T-helper 2 cell (primary cell): ENCODE measurements at regions not wholly inside any gene's neighbourhood (a gene's known extent, or its start where the extent isn't known, plus 50 kb on each side); places are given as distances from the start of the nearest gene placed in this dataset.
"Not testable (repeated sequence)": the region's sequence is repeated elsewhere in the genome, so short reads cannot be mapped to it uniquely, and the experiment has no call there.

Experiments
- DNase-seq, 5 experiments: peaks; one replicate each; pipeline versions ENCODE4 v3.0.0 to v3.0.0-alpha.2; 2012 to 2022

DNA sequence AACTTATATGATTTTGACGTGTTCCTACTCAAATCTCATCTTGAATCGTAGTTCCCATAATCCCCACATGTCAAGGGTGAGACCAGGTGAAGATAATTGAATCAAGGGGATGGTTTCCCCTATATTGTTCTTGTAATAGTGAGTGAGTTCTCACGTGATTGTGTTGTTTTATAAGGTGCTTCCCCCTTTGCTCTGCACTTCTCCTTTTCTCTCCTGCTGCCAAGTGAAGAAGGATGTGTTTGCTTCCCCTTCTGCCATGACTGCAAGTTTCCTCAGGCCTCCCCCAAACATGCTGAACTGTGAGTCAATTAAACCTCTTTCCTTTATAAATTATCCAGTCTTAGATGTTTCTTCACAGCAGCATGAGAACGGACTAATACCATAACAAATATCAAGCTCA lies 83.2 kb downstream of the MANEA start:
- no peak for DNase-seq

DNA sequence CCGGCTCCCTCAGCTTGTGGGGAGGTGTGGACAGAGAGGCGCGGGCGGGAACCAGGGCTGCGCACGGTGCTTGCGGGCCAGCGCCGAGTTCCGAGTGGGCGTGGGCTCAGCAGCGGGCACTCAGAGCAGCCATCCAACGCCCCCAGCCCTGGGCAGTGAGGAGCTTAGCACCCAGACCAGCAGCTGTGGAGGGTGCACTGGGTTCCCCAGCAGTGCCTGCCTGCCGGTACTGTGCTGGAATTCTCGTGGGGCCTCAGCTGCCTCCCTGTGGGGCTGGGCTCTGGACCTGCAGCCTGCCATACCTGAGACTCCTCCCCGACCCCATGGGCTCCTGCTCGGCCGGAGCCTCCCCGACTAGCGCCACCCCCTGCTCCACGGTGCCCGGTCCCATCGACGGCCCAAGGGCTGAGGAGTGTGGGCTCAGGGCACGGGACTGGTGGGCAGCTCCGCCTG lies 92.7 kb downstream of the MANEA start:
- peak in 1 of 5 experiments; percentile 6 for DNase-seq

DNA sequence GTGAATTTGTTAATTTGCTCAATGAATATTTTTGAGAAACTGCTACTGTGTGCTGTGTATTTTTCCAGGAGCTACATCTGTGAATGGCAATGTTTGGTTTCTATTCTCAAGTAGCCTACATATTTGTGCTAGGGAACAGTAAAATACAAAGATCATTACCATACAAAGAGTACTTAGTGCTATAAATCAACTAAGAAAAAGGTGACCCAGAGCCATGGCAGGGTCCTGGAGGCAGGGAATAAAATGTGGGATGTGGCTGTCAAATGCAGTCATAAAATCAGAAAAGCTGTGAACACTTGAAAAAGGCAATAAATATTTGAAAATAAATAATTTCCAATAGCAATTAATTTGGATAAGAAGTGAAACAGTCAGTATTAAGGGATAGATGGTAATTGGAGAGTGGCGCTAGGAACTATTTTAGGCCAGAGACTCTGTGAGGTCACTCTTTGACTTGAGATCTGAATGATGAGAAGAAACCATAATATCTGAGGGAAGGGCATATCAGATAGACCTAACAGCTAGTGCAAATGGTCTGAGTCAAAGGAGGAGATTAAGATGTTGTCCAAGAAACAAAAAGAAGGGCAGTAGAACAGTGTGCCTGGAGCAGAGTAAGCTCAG lies 98.8 kb downstream of the MANEA start:
- no peak for DNase-seq

DNA sequence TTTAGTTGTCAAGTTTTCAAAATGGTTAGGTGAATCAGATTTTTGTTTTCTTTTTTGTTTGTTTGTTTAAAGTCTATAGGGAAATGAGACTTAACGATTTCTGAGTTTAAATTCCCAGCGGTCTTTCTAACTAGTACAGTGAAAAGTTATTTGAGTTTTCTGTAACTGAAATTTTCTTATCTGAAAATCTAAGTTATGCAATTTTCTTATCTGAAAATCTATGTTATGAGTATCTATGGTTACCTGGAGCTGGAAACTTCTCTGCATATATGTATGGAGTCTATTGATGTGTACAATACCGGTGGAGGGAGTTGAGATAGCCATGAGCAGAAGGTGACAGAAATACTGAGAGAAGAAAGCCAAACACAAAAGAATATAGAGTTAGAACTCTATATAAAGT lies 102.6 kb downstream of the MANEA start:
- DNase-seq, result no peak

DNA sequence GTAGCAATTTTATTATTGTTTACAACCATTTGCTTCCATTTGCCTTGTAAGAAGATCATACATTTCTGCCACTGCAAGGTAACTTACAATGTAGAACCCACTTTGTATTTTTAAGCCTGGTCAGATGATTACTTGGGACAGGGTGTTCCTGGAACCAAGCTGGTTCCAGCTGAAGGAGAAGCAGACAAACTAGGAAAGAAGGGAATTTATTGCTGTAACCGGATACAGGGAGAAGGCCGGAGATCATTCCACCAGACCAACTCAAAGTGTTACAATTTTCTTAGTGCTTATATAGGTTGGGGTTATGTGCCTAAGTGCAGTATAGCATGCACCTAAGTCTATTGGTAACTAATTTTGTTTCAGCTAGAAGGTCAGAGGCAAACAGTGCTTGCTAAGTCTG lies 104.4 kb downstream of the MANEA start:
- no peak for DNase-seq

DNA sequence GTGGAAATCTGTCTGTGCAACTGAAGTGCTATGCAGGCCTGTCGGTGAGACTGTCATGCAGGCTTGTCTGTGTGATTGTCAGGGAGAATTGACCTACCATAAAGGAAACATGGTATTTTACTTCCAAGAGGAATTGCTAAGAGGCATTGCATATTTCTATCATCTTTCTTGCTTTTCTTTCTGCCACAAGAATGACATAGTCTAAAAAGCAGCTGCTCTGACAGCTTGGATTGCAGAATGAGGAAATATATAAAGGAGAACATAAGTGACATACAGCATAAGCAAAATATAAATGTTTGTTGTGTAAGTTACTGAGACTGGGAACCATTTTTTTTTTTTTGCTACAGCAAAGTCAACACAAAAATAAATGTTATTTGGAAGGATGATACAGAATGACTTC lies 105.1 kb downstream of the MANEA start:
- DNase-seq, result no peak

DNA sequence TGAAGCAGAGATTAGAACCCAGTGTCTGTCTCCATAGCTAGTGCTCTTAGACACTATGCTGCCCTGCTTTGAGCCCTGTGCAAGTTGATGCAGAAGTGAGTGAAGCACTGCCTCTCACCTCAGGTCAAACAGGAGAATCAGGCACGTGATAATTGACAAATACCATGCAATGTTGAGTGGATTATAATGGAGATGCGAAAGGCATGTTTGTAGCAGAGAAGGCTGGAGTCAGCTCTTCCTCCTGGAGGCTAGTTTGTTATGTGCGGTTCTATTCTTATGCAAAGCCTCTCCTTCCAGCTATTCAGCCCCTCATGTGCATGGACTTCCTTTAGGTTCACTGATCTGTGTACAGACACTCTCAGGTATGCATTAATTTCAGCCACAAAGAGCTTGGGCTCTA lies 108.5 kb downstream of the MANEA start:
- DNase-seq, result no peak

DNA sequence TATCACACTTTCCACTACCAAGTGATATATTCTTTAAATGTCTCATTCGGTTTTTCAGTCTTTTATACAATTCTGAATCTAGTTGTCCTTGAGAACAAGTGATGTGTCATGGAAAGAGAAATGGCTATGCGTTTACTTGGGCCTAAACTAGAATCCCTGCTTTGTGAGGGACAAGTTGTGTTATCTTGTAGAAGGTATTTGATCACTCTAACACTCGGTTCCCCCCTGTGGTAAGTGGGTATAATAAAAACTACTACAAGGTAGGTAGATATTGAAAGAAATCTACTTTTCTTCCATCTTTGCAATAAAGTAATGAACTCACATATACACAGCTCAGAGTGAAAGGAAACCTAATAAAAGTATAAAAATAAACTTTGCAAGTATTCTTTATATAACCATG lies 108.9 kb downstream of the MANEA start:
- no peak for DNase-seq

DNA sequence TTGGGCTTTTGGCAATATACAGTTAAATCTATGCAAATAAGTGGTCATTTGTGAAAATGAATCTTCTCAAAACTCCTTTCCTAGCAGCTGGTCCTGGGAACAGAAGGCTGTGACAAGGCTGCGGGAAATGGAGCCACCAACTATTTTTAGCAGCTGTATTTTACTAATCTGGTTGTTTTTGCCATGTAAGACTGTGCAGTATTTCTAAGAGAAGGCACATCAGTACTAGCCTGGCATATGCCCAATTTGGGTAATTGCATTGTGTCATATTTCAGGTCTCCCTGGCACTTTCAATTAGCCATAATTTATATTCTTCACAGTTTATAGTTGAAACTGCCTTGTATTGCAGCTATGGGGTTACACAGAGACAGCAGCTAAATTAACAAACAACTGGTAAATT lies 109.6 kb downstream of the MANEA start:
- DNase-seq, result no peak

DNA sequence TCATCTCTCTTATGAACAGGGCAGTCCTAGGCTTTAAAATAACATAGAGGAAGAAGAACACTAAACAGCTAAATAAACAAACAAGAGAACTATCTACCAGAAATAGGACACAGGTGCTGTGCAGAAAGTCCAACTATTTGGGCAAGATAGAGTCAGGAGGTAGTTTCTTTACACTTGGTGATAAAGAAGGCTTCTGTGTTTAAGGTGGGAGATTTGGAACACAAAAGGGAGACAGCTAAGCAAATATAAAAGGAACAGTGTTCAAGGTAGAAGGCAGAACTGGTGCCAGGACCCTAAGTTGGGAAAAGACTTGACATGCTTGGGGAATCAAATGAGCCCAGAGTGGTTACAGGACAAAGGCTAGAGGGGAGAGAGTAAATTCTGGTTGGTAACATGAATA lies 110.5 kb downstream of the MANEA start:
- DNase-seq, result no peak

DNA sequence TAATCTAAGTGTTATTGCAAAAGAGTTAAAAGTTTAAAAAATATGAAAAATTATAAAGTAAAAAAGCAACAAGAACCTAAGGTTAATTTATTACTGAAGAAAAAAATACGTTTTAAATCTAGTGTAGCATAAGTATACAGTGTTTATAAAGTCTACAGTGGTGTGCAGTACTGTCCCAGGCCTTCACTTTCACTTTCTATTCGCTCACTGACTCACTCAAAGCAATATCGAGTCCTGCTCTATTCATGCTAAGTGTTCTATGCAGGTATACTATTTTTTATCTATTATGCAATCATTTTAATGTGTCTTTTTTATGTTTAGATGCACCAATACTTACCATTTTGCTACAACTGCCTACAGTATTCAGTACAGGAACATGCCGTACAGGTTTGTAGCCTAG lies 113.0 kb downstream of the MANEA start:
- peak in 1 of 5 experiments; percentile 46 for DNase-seq

DNA sequence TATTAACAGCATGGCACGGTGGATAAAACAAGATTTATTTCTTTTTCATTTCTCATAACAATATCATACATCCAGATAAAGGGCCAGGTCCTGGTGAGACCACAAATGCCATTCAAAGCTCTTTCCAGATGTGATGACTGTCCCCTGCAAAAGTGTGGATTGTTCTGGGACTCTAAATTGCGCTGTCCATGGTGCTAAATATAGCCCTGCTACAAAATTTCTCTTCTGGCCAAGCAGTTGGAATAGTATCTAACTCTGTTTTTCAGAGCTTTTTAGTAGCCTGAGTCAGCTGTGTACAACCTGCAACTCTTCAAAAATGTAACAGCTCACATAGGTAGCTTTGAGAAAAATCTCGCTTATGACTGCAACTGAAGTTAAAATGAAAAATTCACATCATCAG lies 115.8 kb downstream of the MANEA start:
- peak in 1 of 5 experiments; percentile 3 for DNase-seq

DNA sequence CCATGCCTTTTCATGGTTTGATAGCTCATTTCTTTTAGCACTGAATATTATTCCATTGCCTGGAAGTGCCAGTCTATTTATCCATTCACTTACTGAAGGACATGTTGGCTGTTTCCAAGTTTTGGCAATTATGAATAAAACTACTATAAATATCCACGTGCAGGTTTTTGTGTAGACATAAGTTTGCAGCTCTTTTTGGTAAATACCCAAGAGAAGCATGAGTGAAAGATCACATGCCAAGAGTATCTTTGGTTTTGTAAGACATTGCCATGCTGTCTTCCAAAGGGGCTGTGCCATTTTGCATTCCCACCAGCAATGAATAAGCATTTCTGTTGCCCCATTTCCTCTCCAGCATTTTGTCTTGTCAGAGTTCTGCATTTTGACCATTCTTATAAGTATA lies 120.9 kb downstream of the MANEA start:
- no peak for DNase-seq

DNA sequence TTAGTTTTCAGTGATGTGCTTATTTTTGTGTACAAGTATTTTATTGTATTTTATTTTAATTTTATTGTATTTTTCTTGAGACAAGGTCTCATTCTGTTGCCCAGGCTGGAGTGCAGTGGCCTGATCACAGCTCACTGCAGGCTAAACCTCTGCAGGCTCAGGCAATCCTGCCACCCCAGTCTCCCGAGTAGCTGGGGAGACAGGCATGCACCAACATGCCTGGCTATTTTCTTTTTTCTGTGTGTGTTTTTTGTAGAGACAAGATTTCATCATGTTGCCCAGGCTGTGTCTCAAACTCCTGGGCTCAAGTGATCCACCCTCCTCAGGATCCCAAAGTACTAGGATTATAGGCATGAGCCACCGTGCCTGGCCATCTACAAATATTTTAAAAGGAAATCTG lies 146.3 kb downstream of the MANEA start:
- no peak for DNase-seq

DNA sequence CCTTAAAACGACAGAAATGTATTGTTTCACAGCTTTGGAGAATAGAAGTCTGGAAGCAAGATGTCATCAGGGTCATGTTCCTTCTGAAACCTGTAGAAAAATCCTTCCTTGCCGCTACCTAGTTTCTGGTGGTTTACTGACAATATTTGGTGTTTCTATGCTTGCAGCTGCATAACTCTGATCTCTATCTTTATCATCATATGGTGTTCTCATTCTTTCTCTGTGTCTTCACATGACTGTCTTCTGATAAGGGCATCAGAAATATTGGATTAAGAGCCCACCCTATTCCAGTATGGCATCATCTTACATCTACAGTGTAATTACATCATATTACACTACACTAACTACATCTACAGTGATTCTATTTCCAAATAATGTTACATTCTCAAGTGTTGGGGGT lies 148.0 kb downstream of the MANEA start:
- DNase-seq, result no peak

DNA sequence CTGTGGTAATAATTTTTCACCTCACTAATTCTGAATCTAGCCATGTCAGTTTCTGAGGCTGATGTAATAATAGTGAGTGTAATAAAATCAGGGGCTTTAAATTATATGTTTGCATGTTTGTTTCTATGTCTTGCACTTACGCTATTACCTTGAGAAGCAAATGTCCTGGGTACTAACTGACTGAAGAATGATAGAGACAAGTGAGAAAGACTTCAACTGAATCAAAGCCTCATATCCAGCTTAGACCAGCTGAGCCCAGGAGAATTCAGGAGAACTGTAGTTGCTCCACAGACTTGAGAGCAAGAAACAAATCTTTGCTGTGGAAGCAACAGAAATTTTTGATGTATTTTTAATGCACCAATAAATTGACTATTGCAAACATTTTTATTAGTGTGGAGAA lies 162.8 kb downstream of the MANEA start:
- DNase-seq, result no peak

DNA sequence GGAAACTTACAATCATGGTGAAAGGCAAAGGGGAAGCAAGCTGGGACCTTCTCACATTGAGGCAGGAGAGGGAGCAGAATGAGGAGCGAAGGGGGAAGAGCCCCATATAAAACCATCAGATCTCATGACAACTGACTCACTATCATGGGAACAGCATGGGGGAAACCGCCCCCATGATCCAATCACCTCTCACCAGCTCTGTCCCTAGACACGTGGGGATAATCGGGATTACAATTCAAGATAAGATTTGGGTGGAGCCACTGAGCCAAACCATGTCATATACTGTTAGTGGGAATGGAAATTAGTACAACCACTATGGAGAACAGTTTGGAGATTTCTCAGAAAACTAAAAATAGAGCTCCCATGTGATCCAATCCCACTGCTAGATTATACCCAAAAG lies 163.7 kb downstream of the MANEA start:
- no peak for DNase-seq

DNA sequence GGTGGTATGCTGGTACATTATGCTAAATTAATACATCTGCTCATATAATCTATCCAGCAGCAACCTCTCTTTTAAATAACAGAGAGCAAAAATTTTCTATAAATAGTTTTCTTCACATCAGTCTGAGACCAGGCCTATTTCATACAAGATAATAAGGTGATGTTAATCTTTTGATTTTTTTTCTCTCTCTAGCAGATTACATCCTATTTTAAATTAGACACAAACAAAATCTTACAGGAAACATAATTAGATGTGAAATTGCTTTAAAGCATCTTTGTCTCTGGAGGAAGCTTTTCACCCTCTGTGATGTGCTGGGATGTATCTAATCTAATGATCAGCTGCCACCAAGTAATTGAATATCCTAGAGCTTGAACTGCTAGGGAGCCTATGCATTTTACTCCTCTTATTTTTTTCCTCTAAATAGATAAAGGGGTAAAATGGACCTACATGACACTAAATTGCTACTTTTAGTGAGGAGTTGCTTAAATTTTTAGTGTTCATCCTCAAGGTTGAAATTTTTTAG lies 165.5 kb downstream of the MANEA start:
- no peak for DNase-seq

DNA sequence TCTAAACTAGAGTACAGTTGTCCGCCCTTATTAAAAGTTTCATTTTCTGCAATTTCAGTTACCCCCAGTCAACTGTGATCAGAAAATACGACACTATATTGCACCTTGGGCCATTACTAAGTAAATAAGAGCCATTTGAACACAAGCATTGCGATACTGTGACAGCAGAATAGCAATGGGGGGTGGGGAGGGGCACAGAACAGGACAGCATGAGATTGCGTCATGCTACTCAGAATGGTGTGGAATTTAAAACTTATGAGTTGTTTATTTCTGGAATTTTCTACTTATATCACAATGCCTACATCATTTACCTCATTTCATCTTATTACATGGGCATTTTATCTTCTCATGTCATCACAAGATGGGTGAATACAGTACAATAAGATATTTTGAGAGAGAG lies 166.3 kb downstream of the MANEA start:
- DNase-seq, result no peak

DNA sequence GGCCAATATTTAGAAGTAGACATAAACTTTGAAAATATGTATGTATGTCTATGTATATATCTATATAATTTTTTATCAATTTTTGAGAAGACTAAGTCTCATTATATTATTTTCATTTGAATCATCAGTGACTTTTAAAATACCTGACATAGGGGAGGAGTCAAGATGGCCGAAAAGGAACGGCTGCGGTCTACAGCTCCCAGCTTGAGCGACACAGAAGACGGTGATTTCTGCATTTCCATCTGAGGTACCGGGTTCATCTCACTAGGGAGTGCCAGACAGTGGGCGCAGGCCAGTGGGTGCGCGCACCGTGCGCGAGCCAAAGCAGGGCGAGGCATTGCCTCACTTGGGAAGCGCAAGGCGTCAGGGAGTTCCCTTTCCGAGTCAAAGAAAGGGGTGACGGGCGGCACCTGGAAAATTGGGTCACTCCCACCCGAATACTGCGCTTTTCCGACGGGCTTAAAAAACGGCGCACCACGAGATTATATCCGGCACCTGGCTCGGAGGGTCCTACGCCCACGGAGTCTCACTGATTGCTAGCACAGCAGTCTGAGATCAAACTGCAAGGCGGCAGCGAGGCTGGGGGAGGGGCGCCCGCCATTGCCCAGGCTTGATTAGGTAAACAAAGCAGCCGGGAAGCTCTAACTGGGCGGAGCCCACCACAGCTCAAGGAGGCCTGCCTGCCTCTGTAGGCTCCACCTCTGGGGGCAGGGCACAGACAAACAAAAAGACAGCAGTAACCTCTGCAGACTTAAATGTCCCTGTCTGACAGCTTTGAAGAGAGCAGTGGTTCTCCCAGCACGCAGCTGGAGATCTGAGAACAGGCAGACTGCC lies 181.1 kb downstream of the MANEA start:
- DNase-seq, result not testable (repeated sequence)

DNA sequence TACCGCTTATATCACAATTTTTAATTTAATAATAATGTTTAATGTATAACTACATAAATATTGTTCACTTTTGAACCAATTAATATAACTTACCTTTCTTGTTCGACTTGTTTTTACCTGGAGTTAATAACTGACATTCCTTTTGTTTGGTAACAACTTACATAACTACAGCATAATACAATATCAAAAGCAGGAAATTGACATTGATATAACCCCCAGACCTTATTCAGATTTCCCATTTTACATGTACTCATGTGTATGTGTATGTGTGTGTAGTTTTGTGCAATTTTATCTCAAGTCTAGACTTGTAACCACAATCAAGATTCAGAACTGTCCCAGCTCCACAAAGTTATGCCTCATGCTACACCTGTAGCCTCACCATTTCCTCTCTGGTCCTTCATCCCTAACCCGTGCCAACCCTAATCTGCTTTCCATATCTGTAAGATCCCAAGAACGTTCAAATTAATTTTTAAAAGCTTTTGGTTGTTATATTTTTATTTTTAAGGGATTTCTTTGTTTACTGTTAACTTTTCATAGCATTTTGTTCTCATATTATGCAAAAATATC lies 190.6 kb downstream of the MANEA start:
- DNase-seq, result no peak

DNA sequence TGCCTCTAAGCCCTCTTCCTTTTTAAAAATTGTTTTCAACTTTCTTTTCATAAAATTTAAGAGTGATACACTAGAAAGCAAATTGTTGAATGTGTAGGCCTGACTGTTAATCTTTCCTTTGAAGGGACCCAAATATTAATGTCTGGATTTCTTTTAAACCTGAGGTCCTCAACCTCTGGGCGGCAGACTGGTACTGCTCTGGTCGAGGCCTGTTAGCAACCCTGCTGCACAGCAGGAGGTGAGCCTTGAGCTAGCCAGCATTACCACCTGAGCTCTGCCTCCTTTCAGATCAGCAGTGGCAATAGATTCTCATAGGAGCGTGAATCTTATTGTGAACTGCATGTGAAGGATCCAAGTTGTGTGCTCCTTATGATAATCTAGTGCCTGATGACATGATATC lies 191.2 kb downstream of the MANEA start:
- peak in 1 of 5 experiments; percentile 38 for DNase-seq

DNA sequence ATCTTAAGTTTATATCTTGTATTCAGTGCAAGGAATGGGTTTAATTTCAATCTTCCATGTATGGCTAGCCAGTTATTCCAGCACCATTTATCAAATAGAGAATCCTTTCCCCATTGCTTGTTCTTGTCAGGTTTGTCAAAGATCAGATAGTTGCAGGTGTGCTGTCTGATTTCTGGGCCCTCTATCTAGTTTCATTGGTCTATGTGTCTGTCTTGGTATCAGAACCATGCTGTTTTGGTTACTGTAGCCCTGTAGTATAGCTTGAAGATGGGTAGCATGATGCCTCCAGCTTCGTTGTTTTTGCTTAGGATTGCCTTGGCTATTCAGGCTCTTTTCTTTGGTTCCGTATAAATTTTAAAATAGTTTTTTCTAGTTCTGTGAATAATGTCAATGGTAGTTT lies 200.0 kb downstream of the MANEA start:
- no peak for DNase-seq

DNA sequence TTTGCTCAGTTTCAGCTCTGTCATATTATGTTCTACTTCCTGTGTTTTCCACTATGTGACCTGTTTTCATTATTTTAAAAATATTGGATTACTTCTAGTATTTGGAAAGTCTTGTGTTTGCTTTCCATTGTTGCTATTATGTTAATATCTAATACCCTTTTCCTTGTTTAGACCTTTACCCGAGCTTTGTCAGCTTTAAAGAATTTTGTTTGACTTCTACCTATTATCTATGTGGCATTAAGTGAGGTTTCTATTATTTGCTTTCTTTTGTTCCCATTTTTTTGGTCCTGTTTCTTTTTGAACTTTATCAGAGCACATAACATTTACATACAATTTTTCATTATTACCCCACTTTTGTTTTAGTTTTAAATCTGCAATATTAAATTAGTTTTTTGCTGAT lies 202.7 kb downstream of the MANEA start:
- no peak for DNase-seq
